ENCODE measurements at regions not wholly inside any gene's neighbourhood (a gene's known extent, or its start where the extent isn't known, plus 50 kb on each side); places are given as distances from the start of the nearest gene placed in this dataset.
"Not testable (repeated sequence)": the region's sequence is repeated elsewhere in the genome, so short reads cannot be mapped to it uniquely, and the experiment has no call there.

GRCh38 chr3:34094280-34094679 is 295.9 kb downstream of the PDCD6IP start:
- not testable (repeated sequence) for TF ChIP-seq CTCF (IDR thresholded peaks at IDR 0.05; ENCODE audit: extremely low read depth in 1 of 2, insufficient read depth in 1 of 2, low read depth in 1 of 2, low read length in 2 of 2); EZH2 (IDR thresholded peaks at IDR 0.05; ENCODE audit: borderline replicate concordance, low read depth, low read length, severe bottlenecking); MYC (IDR thresholded peaks at IDR 0.05; ENCODE audit: low read depth, low read length); FOS (IDR thresholded peaks at IDR 0.05; ENCODE audit: borderline replicate concordance, insufficient read depth, low read length)

All from endothelial cell of umbilical vein (primary cell).